ENCODE measurements at regions not wholly inside any gene's neighbourhood (a gene's known extent, or its start where the extent isn't known, plus 50 kb on each side); places are given as distances from the start of the nearest gene placed in this dataset.

GRCh38 chr4:37146260-37146659 lies 98.3 kb upstream of the NWD2 start:
- no peaks in the 10 kb centered on the region for H3K27me3 ChIP-seq (ENCODE audit: control insufficient read depth in 2 of 2, insufficient read depth in 2 of 2, low read length in 2 of 2)
- intact Hi-C loops (cut with micrococcal nuclease), result no loop called here

More at GRCh38 chr4:37146260-37146659, 98.3 kb upstream of the NWD2 start:
- BruUV-seq (replicated peaks), result no TSS peak
- FAIRE-seq (no peak), DNase-seq (ENCODE audit: low read depth, low spot score) (no peak)
- no peaks in the 10 kb centered on the region for H4K20me1 ChIP-seq (replicated peaks; ENCODE audit: control insufficient read depth, extremely low read depth, insufficient read depth, low read length)
- H3K4me3 ChIP-seq (replicated peaks in 1 of 3; ENCODE audit: insufficient read depth in 1 of 3, low read depth in 1 of 3, low read length in 3 of 3), result no peak overlapping the region
- TF ChIP-seq CTCF (IDR thresholded peaks at IDR 0.05; ENCODE audit: extremely low read depth in 1 of 2, insufficient read depth in 1 of 2, low read depth in 1 of 2, low read length in 2 of 2), result no peak
- no peak for TF ChIP-seq MAX (IDR thresholded peaks at IDR 0.05; ENCODE audit: insufficient read depth, insufficient read length)
- no peak for TF ChIP-seq FOS (IDR thresholded peaks at IDR 0.05; ENCODE audit: borderline replicate concordance, insufficient read depth, low read length)
- TF ChIP-seq EZH2 (IDR thresholded peaks at IDR 0.05; ENCODE audit: borderline replicate concordance, low read depth, low read length, severe bottlenecking), result no peak
- TF ChIP-seq GATA2 (IDR thresholded peaks at IDR 0.05; ENCODE audit: insufficient read depth, insufficient read length, low read depth, low read length), result no peak
- no peak for TF ChIP-seq MYC (IDR thresholded peaks at IDR 0.05; ENCODE audit: low read depth, low read length)
- no peak for TF ChIP-seq POLR2AphosphoS5 (IDR thresholded peaks at IDR 0.05; ENCODE audit: insufficient read depth, low read depth, low read length)
- no peak for TF ChIP-seq POLR2A (IDR thresholded peaks at IDR 0.05; ENCODE audit: low read depth, low read length)
- TF ChIP-seq JUN (IDR thresholded peaks at IDR 0.05; ENCODE audit: borderline replicate concordance, insufficient read depth, insufficient read length, low read depth), result no peak
- ChIA-PET POLR2A (no interaction called here), CTCF (no interaction called here)
- no peak overlapping the region for H3K4me2 ChIP-seq (ENCODE audit: insufficient read depth, low read length)
- no peaks in the 10 kb centered on the region for H3K79me2 ChIP-seq (ENCODE audit: control insufficient read depth, insufficient read depth, low read length)
- no peaks in the 10 kb centered on the region for H3K36me3 ChIP-seq (ENCODE audit: control insufficient read depth in 2 of 2, extremely low read depth in 1 of 2, insufficient read depth in 2 of 2, low read length in 2 of 2)
- no peaks in the 10 kb centered on the region for H3K9me3 ChIP-seq (replicated peaks; ENCODE audit: control insufficient read depth, insufficient read depth, low read length)
- H3K4me1 ChIP-seq (ENCODE audit: control insufficient read depth, extremely low read depth, insufficient read depth, low read length), result no peaks in the 10 kb centered on the region
- H3K27ac ChIP-seq (ENCODE audit: insufficient read depth, low read depth, low read length), result no peak overlapping the region
- H3K9me1 ChIP-seq (replicated peaks; ENCODE audit: control insufficient read depth, extremely low read depth, insufficient read depth, low read length), result no peaks in the 10 kb centered on the region
- H3K9ac ChIP-seq (replicated peaks; ENCODE audit: extremely low read depth, insufficient read depth, low read length), result no peak overlapping the region
- H2AFZ ChIP-seq (ENCODE audit: low read depth, low read length), result no peak overlapping the region
- dilution Hi-C loops (cut with MboI; ENCODE audit: extremely low pct_ligation_motif_present, low sequenced_read_pairs), result no loop called here
